ENCODE measurements at regions not wholly inside any gene's neighbourhood (a gene's known extent, or its start where the extent isn't known, plus 50 kb on each side); places are given as distances from the start of the nearest gene placed in this dataset.

DNA sequence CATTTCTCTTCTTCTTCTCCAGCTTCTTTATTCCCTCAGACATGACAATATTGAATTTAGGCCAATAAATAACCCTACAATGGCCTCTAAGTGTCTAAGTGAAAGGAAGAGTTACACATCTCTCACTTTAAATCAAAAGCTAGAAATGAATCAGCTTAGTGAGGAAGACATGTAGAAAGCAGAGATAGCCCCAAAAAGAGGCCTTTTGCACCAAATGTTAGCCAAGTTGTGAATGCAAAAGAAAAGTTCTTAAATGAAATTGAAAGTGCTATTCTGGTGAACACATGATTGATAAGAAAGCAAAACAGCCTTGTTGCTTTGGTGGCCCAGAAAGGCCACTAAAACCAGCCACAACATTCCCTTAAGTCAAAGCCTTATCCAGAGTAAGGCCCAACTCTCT lies 146.2 kb upstream of the HHIP start:
- Histone ChIP-seq H4K5ac (ENCODE audit: low read depth, low read length) (no peak overlapping the region), H4K8ac (ENCODE audit: low read depth in 2 of 2, low read length in 2 of 2) (no peak overlapping the region), H2AK5ac (ENCODE audit: low read depth, low read length) (no peak overlapping the region), H2BK15ac (ENCODE audit: low read depth, low read length) (no peak overlapping the region), H3K9ac (ENCODE audit: low read depth, low read length) (no peak overlapping the region), H3K56ac (ENCODE audit: extremely low read depth, insufficient read depth, low read length) (no peak overlapping the region), H3K79me1 (ENCODE audit: low read depth in 1 of 2, low read length in 2 of 2) (no peaks in the 10 kb centered on the region), H3K4ac (ENCODE audit: low read depth, low read length) (no peak overlapping the region), H2AK9ac (replicated peaks; ENCODE audit: low read depth, low read length, poor library complexity) (no peak overlapping the region), H2BK20ac (ENCODE audit: low read depth, low read length) (no peak overlapping the region), H2BK120ac (ENCODE audit: low read depth, low read length) (no peak overlapping the region), H3K4me1 (ENCODE audit: control insufficient read depth, insufficient read depth, low read length) (no peaks in the 10 kb centered on the region), H4K91ac (ENCODE audit: insufficient read depth, low read depth, low read length) (no peak overlapping the region), H2BK5ac (ENCODE audit: low read depth, low read length, poor library complexity, severe bottlenecking) (no peak overlapping the region), H3K4me2 (ENCODE audit: low read depth, low read length) (no peak overlapping the region), H3K14ac (replicated peaks; ENCODE audit: low read depth, low read length) (no peak overlapping the region), H4K20me1 (ENCODE audit: insufficient read depth, low read length) (no peaks in the 10 kb centered on the region), H3K9me1 (ENCODE audit: insufficient read depth, low read length) (no peaks in the 10 kb centered on the region), H3K23ac (ENCODE audit: low read depth, low read length) (no peak overlapping the region), H3K18ac (ENCODE audit: low read depth, low read length) (no peak overlapping the region), H3K27ac (ENCODE audit: insufficient read depth, low read length) (no peak overlapping the region), H3K36me3 (ENCODE audit: control insufficient read depth, insufficient read depth, low read length) (no peaks in the 10 kb centered on the region), H3K27me3 (ENCODE audit: control insufficient read depth, insufficient read depth, low read length) (no peaks in the 10 kb centered on the region), H2AFZ (replicated peaks; ENCODE audit: low read length, poor library complexity) (no peak overlapping the region), H3K9me3 (ENCODE audit: control insufficient read depth, insufficient read depth, low read length) (no peaks in the 10 kb centered on the region), H3K4me3 (ENCODE audit: insufficient read depth, low read depth, low read length) (no peak overlapping the region)
- intact Hi-C loops (cut with micrococcal nuclease): no loop called here
- dilution Hi-C loops (cut with HindIII; ENCODE audit: low sequenced_read_pairs, unreplicated experiment): no loop called here
- TF ChIP-seq CHD1 (IDR thresholded peaks at IDR 0.05; ENCODE audit: low read depth, low read length) (no peak), CEBPB (IDR thresholded peaks at IDR 0.05; ENCODE audit: low read depth, low read length) (no peak)
- TF ChIP-seq, protein P1, sequence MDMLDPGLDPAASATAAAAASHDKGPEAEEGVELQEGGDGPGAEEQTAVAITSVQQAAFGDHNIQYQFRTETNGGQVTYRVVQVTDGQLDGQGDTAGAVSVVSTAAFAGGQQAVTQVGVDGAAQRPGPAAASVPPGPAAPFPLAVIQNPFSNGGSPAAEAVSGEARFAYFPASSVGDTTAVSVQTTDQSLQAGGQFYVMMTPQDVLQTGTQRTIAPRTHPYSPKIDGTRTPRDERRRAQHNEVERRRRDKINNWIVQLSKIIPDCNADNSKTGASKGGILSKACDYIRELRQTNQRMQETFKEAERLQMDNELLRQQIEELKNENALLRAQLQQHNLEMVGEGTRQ (IDR thresholded peaks at IDR 0.05; ENCODE audit: low read depth, low read length): no peak
- no peak for DNase-seq
- no peak for ATAC-seq (ENCODE audit: low read depth)
- ChIA-PET POLR2A (ENCODE audit: unreplicated experiment) (no interaction called here), CTCF (no interaction called here)
- in situ Hi-C loops (cut with MboI; ENCODE audit: low sequenced_read_pairs): no loop called here
- BruUV-seq (replicated peaks): no TSS peak
